MM.1S (cell line): ENCODE measurements at regions not wholly inside any gene's neighbourhood (a gene's known extent, or its start where the extent isn't known, plus 50 kb on each side); places are given as distances from the start of the nearest gene placed in this dataset.

Source experiments
- EZH2 ChIP-seq: fragments of 300-600 bp; sonication (generic); optimal IDR thresholded peaks from 2 replicates; pipeline ENCODE3; 2017; ENCODE audit warnings: low read depth, mild to moderate bottlenecking, antibody characterized with exemption, low read length, mixed read lengths
- TF ChIP-seq, protein P1 (sequence below): fragments of 300-600 bp; sonication (generic); IDR thresholded peaks from 2 replicates; pipeline ENCODE4 v1.5.1; 2016; ENCODE audit warnings: antibody characterized with exemption, low read length, mixed read lengths

DNA sequence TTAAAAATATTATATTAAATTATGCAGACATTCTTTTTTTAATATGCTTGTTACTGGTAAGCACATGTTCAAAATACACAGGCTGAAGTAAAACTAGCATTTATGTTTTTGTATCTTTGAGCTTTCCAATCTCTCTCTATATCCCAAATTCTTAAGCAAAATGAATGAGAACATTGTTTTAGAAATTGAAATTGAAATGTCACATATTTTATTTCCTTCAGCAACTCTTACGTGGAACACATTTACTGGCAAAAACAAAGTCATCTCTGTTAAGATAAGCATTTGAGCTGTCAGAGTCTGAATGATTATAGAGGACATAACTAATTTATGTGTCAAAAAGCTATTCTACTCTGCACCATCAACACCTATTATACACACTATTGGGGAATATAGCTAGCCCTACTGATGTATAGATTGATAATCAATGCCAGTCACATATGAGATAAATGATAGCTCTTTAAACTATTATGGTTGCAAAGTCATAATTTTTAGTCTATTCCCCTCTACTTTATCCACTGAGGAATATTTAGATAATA, 535.4 kb upstream of the BCHE start:
- TF ChIP-seq, protein P1, sequence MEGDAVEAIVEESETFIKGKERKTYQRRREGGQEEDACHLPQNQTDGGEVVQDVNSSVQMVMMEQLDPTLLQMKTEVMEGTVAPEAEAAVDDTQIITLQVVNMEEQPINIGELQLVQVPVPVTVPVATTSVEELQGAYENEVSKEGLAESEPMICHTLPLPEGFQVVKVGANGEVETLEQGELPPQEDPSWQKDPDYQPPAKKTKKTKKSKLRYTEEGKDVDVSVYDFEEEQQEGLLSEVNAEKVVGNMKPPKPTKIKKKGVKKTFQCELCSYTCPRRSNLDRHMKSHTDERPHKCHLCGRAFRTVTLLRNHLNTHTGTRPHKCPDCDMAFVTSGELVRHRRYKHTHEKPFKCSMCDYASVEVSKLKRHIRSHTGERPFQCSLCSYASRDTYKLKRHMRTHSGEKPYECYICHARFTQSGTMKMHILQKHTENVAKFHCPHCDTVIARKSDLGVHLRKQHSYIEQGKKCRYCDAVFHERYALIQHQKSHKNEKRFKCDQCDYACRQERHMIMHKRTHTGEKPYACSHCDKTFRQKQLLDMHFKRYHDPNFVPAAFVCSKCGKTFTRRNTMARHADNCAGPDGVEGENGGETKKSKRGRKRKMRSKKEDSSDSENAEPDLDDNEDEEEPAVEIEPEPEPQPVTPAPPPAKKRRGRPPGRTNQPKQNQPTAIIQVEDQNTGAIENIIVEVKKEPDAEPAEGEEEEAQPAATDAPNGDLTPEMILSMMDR, result no peak
- TF ChIP-seq EZH2, result no peak
